ENCODE measurements at regions not wholly inside any gene's neighbourhood (a gene's known extent, or its start where the extent isn't known, plus 50 kb on each side); places are given as distances from the start of the nearest gene placed in this dataset.

- no peak for TF ChIP-seq ELF4 (IDR thresholded peaks at IDR 0.05)
- TF ChIP-seq PKNOX1 (IDR thresholded peaks at IDR 0.05) = no peak
- no peak for TF ChIP-seq LEF1 (IDR thresholded peaks at IDR 0.05; ENCODE audit: borderline replicate concordance)
- no peak for TF ChIP-seq FOXK2 (IDR thresholded peaks at IDR 0.05)
- TF ChIP-seq TARDBP (IDR thresholded peaks at IDR 0.05) = no peak
- TF ChIP-seq L3MBTL2 (conservative IDR thresholded peaks at IDR 0.05) = no peak
- no peak for TF ChIP-seq NFRKB (IDR thresholded peaks at IDR 0.05)
- TF ChIP-seq CTBP1 (IDR thresholded peaks at IDR 0.05; ENCODE audit: borderline replicate concordance) = no peak
- TF ChIP-seq HDGF (IDR thresholded peaks at IDR 0.05; ENCODE audit: borderline replicate concordance) = no peak
- TF ChIP-seq ARNT (IDR thresholded peaks at IDR 0.05) = no peak
- no peak for TF ChIP-seq FOXM1 (IDR thresholded peaks at IDR 0.05; ENCODE audit: borderline replicate concordance)
- TF ChIP-seq SUZ12 (IDR thresholded peaks at IDR 0.05) = no peak
- ChIA-PET POLR2A (no interaction called here), CTCF (no interaction called here)
- DNase-seq (ENCODE audit: extremely low spot score) = no peak
Observed at GRCh38 chr2:48258481-48259149, 55.9 kb upstream of the FOXN2 start.

GRCh38 chr2:48259811-48260210 is 54.7 kb upstream of the FOXN2 start:
- ChIA-PET CTCF (no interaction called here), POLR2A (no interaction called here)
- TF ChIP-seq NFRKB (IDR thresholded peaks at IDR 0.05) (no peak), HDGF (IDR thresholded peaks at IDR 0.05; ENCODE audit: borderline replicate concordance) (no peak), FOXK2 (IDR thresholded peaks at IDR 0.05) (no peak), LEF1 (IDR thresholded peaks at IDR 0.05; ENCODE audit: borderline replicate concordance) (no peak), L3MBTL2 (conservative IDR thresholded peaks at IDR 0.05) (no peak), ZNF384 (IDR thresholded peaks at IDR 0.05) (no peak), FOXA1 (IDR thresholded peaks at IDR 0.05) (no peak), BHLHE40 (IDR thresholded peaks at IDR 0.05; ENCODE audit: borderline replicate concordance) (no peak), CTBP1 (IDR thresholded peaks at IDR 0.05; ENCODE audit: borderline replicate concordance) (no peak), ARNT (IDR thresholded peaks at IDR 0.05) (no peak), SUZ12 (IDR thresholded peaks at IDR 0.05) (no peak)
- no peak for DNase-seq (ENCODE audit: extremely low spot score)

GRCh38 chr2:48264627-48265026 is 49.9 kb upstream of the FOXN2 start:
- ChIA-PET CTCF (no interaction called here), POLR2A (no interaction called here)
- TF ChIP-seq FOXK2 (IDR thresholded peaks at IDR 0.05) (no peak), ARNT (IDR thresholded peaks at IDR 0.05) (no peak), NFRKB (IDR thresholded peaks at IDR 0.05) (no peak), L3MBTL2 (conservative IDR thresholded peaks at IDR 0.05) (no peak), FOXA1 (IDR thresholded peaks at IDR 0.05) (no peak), FOXM1 (IDR thresholded peaks at IDR 0.05; ENCODE audit: borderline replicate concordance) (no peak), CTBP1 (IDR thresholded peaks at IDR 0.05; ENCODE audit: borderline replicate concordance) (no peak)
- DNase-seq (ENCODE audit: extremely low spot score) = no peak

All from HEK293T (cell line).